ENCODE measurements at regions not wholly inside any gene's neighbourhood (a gene's known extent, or its start where the extent isn't known, plus 50 kb on each side); places are given as distances from the start of the nearest gene placed in this dataset.

DNA sequence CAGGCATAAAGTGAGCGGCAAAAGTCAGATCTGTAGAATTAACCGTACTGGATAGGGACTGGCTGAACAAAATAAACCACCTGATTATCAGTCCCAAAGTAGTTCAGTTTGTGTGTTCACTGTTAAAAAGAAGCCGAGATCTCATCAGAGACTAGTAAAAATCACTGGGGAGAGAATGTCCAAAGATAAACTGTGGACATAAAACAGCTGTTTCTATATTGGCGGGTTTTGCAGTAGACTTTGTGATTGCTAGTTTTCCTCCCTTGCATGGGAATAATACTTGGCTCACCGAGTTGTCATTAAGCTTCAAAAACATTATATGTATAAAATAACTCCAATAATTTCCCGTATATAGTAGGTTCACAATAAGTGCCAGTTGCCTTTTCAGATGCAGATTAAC lies 114.2 kb upstream of the ID4 start:
- TF ChIP-seq CTCF (conservative IDR thresholded peaks at IDR 0.05; ENCODE audit: low read depth, low read length), result no peak
- TF ChIP-seq EZH2 (IDR thresholded peaks at IDR 0.05; ENCODE audit: low read length, unreplicated experiment), result no peak

Data from PC-3 (cell line).